ENCODE measurements at regions not wholly inside any gene's neighbourhood (a gene's known extent, or its start where the extent isn't known, plus 50 kb on each side); places are given as distances from the start of the nearest gene placed in this dataset.

GRCh38 chr2:54388076-54388475 lies 68.1 kb upstream of the SPTBN1 start:
- FAIRE-seq (no peak), DNase-seq (ENCODE audit: low read depth, low spot score) (no peak)
- Histone ChIP-seq H3K79me2 (ENCODE audit: control insufficient read depth, insufficient read depth, low read length) (no peaks in the 10 kb centered on the region), H3K9ac (ENCODE audit: control insufficient read depth, extremely low read depth, insufficient read depth, low read length) (no peak overlapping the region), H4K20me1 (ENCODE audit: control insufficient read depth, extremely low read depth, insufficient read depth, low read length) (no peaks in the 10 kb centered on the region), H3K27ac (ENCODE audit: control insufficient read depth, insufficient read depth, low read length) (no peak overlapping the region), H3K27me3 (ENCODE audit: control insufficient read depth, extremely low read depth, insufficient read depth, low read length) (no peaks in the 10 kb centered on the region), H3K4me2 (ENCODE audit: control insufficient read depth, extremely low read depth, insufficient read depth, low read depth, low read length) (no peak overlapping the region), H3K4me3 (ENCODE audit: control insufficient read depth in 2 of 3, extremely low read depth in 1 of 3, insufficient read depth in 2 of 3, low read depth in 1 of 3, low read length in 3 of 3) (no peak overlapping the region), H3K36me3 (ENCODE audit: control insufficient read depth in 2 of 2, extremely low read depth in 1 of 2, insufficient read depth in 2 of 2, low read length in 2 of 2) (no peaks in the 10 kb centered on the region), H2AFZ (ENCODE audit: control insufficient read depth, low read length) (no peak overlapping the region), H3K4me1 (ENCODE audit: control insufficient read depth, extremely low read depth, insufficient read depth, low read length) (no peaks in the 10 kb centered on the region), H3K9me3 (ENCODE audit: control insufficient read depth, low read depth, low read length) (no peaks in the 10 kb centered on the region), H3K9me1 (ENCODE audit: control insufficient read depth, extremely low read depth, insufficient read depth, low read length) (no peaks in the 10 kb centered on the region)
- dilution Hi-C loops (cut with MboI; ENCODE audit: extremely low pct_ligation_motif_present, low sequenced_read_pairs): no loop called here
- TF ChIP-seq, protein P1, sequence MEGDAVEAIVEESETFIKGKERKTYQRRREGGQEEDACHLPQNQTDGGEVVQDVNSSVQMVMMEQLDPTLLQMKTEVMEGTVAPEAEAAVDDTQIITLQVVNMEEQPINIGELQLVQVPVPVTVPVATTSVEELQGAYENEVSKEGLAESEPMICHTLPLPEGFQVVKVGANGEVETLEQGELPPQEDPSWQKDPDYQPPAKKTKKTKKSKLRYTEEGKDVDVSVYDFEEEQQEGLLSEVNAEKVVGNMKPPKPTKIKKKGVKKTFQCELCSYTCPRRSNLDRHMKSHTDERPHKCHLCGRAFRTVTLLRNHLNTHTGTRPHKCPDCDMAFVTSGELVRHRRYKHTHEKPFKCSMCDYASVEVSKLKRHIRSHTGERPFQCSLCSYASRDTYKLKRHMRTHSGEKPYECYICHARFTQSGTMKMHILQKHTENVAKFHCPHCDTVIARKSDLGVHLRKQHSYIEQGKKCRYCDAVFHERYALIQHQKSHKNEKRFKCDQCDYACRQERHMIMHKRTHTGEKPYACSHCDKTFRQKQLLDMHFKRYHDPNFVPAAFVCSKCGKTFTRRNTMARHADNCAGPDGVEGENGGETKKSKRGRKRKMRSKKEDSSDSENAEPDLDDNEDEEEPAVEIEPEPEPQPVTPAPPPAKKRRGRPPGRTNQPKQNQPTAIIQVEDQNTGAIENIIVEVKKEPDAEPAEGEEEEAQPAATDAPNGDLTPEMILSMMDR (optimal IDR thresholded peaks at IDR 0.05 in 1 of 3, IDR thresholded peaks at IDR 0.05 in 1 of 3, conservative IDR thresholded peaks at IDR 0.05 in 1 of 3; ENCODE audit: extremely low read depth in 1 of 3, insufficient read depth in 2 of 3, low read length in 3 of 3): no peak
- TF ChIP-seq EZH2 (IDR thresholded peaks at IDR 0.05; ENCODE audit: low read length): no peak

- dilution Hi-C loops (cut with MboI; ENCODE audit: extremely low pct_ligation_motif_present, low sequenced_read_pairs): no loop called here
- no peak for FAIRE-seq
Measured at GRCh38 chr2:54392555-54393324, 63.4 kb upstream of the SPTBN1 start.

More at GRCh38 chr2:54392555-54393324, 63.4 kb upstream of the SPTBN1 start:
- DNase-seq (ENCODE audit: low read depth, low spot score): no peak
- Histone ChIP-seq H3K79me2 (ENCODE audit: control insufficient read depth, insufficient read depth, low read length) (no peaks in the 10 kb centered on the region), H3K4me3 (ENCODE audit: control insufficient read depth in 2 of 3, extremely low read depth in 1 of 3, insufficient read depth in 2 of 3, low read depth in 1 of 3, low read length in 3 of 3) (no peak overlapping the region), H3K27me3 (ENCODE audit: control insufficient read depth, extremely low read depth, insufficient read depth, low read length) (no peaks in the 10 kb centered on the region), H3K27ac (ENCODE audit: control insufficient read depth, insufficient read depth, low read length) (no peak overlapping the region), H3K9ac (ENCODE audit: control insufficient read depth, extremely low read depth, insufficient read depth, low read length) (no peak overlapping the region), H3K4me2 (ENCODE audit: control insufficient read depth, extremely low read depth, insufficient read depth, low read depth, low read length) (no peak overlapping the region), H3K4me1 (ENCODE audit: control insufficient read depth, extremely low read depth, insufficient read depth, low read length) (no peaks in the 10 kb centered on the region), H2AFZ (ENCODE audit: control insufficient read depth, low read length) (no peak overlapping the region), H3K9me1 (ENCODE audit: control insufficient read depth, extremely low read depth, insufficient read depth, low read length) (no peaks in the 10 kb centered on the region), H3K9me3 (ENCODE audit: control insufficient read depth, low read depth, low read length) (no peaks in the 10 kb centered on the region), H4K20me1 (ENCODE audit: control insufficient read depth, extremely low read depth, insufficient read depth, low read length) (no peaks in the 10 kb centered on the region), H3K36me3 (ENCODE audit: control insufficient read depth in 2 of 2, extremely low read depth in 1 of 2, insufficient read depth in 2 of 2, low read length in 2 of 2) (no peaks in the 10 kb centered on the region)
- TF ChIP-seq, protein P1 (optimal IDR thresholded peaks at IDR 0.05 in 1 of 3, IDR thresholded peaks at IDR 0.05 in 1 of 3, conservative IDR thresholded peaks at IDR 0.05 in 1 of 3; ENCODE audit: extremely low read depth in 1 of 3, insufficient read depth in 2 of 3, low read length in 3 of 3): no peak
- TF ChIP-seq EZH2 (IDR thresholded peaks at IDR 0.05; ENCODE audit: low read length): no peak

Measured in keratinocyte (primary cell).